WTC11 (cell line): ENCODE measurements at regions not wholly inside any gene's neighbourhood (a gene's known extent, or its start where the extent isn't known, plus 50 kb on each side); places are given as distances from the start of the nearest gene placed in this dataset.

Source experiments
- ATAC-seq: fragments of 200-7000 bp; cut with Tn5 transposase; 2 replicates; pipeline ENCODE4 v1.10.0; 2021; ENCODE audit warnings: mild to moderate bottlenecking, moderate library complexity
- CTCF ChIA-PET: fragments of 300-600 bp; sonication (Branson Sonifier 250); formaldehyde crosslinking; loops from one replicate; lab custom pipeline; 2021; ENCODE audit warnings: antibody characterized with exemption; lab: Charles Lee
- POLR2A ChIA-PET: fragments of 350-600 bp; sonication (Branson Sonifier 250); formaldehyde crosslinking; loops from one replicate; lab custom pipeline; 2021; ENCODE audit warnings: antibody characterized with exemption; lab: Charles Lee
- DNase-seq: peaks from one replicate; pipeline ENCODE4 v3.0.0; 2021; ENCODE audit warnings: low spot score
- H3K27ac Mint-ChIP-seq: 2 replicates; pipeline ENCODE4 v1.8.0; 2021; ENCODE audit warnings: mixed read lengths
- H3K27me3 Mint-ChIP-seq: 2 replicates; pipeline ENCODE4 v1.8.0; 2021; ENCODE audit warnings: low read depth, mild to moderate bottlenecking, moderate library complexity, mixed read lengths
- H3K36me3 Mint-ChIP-seq: 2 replicates; pipeline ENCODE4 v1.8.0; 2021; ENCODE audit warnings: mixed read lengths
- H3K4me1 Mint-ChIP-seq: 2 replicates; pipeline ENCODE4 v1.8.0; 2022; ENCODE audit warnings: mixed read lengths
- H3K4me3 Mint-ChIP-seq: 2 replicates; pipeline ENCODE4 v1.8.0; 2021; ENCODE audit warnings: mild to moderate bottlenecking, moderate library complexity, mixed read lengths
- H3K9me3 Mint-ChIP-seq: 2 replicates; pipeline ENCODE4 v1.8.0; 2021; ENCODE audit warnings: mixed read lengths
- ATF1 ChIP-seq: sonication (generic); formaldehyde crosslinking; IDR thresholded peaks from 2 replicates; pipeline ENCODE4 v1.8.1; 2023; ENCODE audit warnings: mild to moderate bottlenecking, moderate library complexity, missing genetic modification reagents
- CBFB ChIP-seq: sonication (generic); formaldehyde crosslinking; IDR thresholded peaks from 2 replicates; pipeline ENCODE4 v1.8.1; 2022; ENCODE audit warnings: mild to moderate bottlenecking, low read depth, missing genetic modification reagents
- ELF4 ChIP-seq: sonication (generic); formaldehyde crosslinking; IDR thresholded peaks from 2 replicates; pipeline ENCODE4 v1.8.1; 2022; ENCODE audit warnings: low read depth, mild to moderate bottlenecking, moderate library complexity, missing genetic modification reagents
- EMX1 ChIP-seq: fragments of 250-450 bp; sonication (Bioruptor Pico); IDR thresholded peaks from 2 replicates; pipeline ENCODE4 v1.8.0; 2021; ENCODE audit warnings: mild to moderate bottlenecking
- ETV6 ChIP-seq: sonication (generic); formaldehyde crosslinking; IDR thresholded peaks from 2 replicates; pipeline ENCODE4 v1.8.1; 2022; ENCODE audit warnings: mild to moderate bottlenecking, missing genetic modification reagents
- FOXJ3 ChIP-seq: sonication (generic); formaldehyde crosslinking; IDR thresholded peaks from 2 replicates; pipeline ENCODE4 v1.9.0; 2021; ENCODE audit warnings: missing genetic modification reagents, mild to moderate bottlenecking, borderline replicate concordance
- FOXK1 ChIP-seq: sonication (generic); formaldehyde crosslinking; IDR thresholded peaks from 2 replicates; pipeline ENCODE4 v1.8.0; 2022; ENCODE audit warnings: mild to moderate bottlenecking, moderate library complexity, missing genetic modification reagents
- FOXP1 ChIP-seq: sonication (generic); formaldehyde crosslinking; IDR thresholded peaks from 2 replicates; pipeline ENCODE4 v1.8.0; 2022; ENCODE audit warnings: missing genetic modification reagents, mild to moderate bottlenecking, moderate library complexity, borderline replicate concordance
- GRHL2 ChIP-seq: fragments of 250-450 bp; sonication (Bioruptor Pico); IDR thresholded peaks from 2 replicates; pipeline ENCODE4 v1.8.0; 2022; ENCODE audit warnings: mild to moderate bottlenecking, moderate library complexity; ENCODE audit not compliant: insufficient replicate concordance, severe bottlenecking
- IRF2 ChIP-seq: sonication (generic); formaldehyde crosslinking; IDR thresholded peaks from 2 replicates; pipeline ENCODE4 v1.8.0; 2022; ENCODE audit warnings: low read depth, missing genetic modification reagents, borderline replicate concordance
- JAZF1 ChIP-seq: fragments of 250-450 bp; sonication (Bioruptor Pico); IDR thresholded peaks from 2 replicates; pipeline ENCODE4 v1.9.0; 2021; ENCODE audit warnings: moderate library complexity, mild to moderate bottlenecking, inconsistent platforms
- MLX ChIP-seq: sonication (generic); formaldehyde crosslinking; IDR thresholded peaks from 2 replicates; pipeline ENCODE4 v1.8.1; 2023; ENCODE audit warnings: mild to moderate bottlenecking, missing genetic modification reagents, moderate library complexity
- MYBL2 ChIP-seq: sonication (generic); formaldehyde crosslinking; IDR thresholded peaks from 2 replicates; pipeline ENCODE4 v1.8.1; 2023; ENCODE audit warnings: mild to moderate bottlenecking, moderate library complexity, missing genetic modification reagents
- PRDM15 ChIP-seq: sonication (generic); formaldehyde crosslinking; IDR thresholded peaks from 2 replicates; pipeline ENCODE4 v1.8.0; 2022; ENCODE audit warnings: missing genetic modification reagents
- PREB ChIP-seq: sonication (generic); formaldehyde crosslinking; IDR thresholded peaks from 2 replicates; pipeline ENCODE4 v1.8.1; 2022; ENCODE audit warnings: mild to moderate bottlenecking, missing genetic modification reagents, moderate library complexity, borderline replicate concordance
- SMAD4 ChIP-seq: sonication (generic); formaldehyde crosslinking; IDR thresholded peaks from 2 replicates; pipeline ENCODE4 v1.8.0; 2022; ENCODE audit warnings: mild to moderate bottlenecking, missing genetic modification reagents
- ZBTB21 ChIP-seq: sonication (generic); formaldehyde crosslinking; IDR thresholded peaks from 2 replicates; pipeline ENCODE4 v1.8.1; 2023; ENCODE audit warnings: mild to moderate bottlenecking, missing genetic modification reagents, borderline replicate concordance
- ZMAT4 ChIP-seq: fragments of 250-450 bp; sonication (Bioruptor Pico); IDR thresholded peaks from 2 replicates; pipeline ENCODE4 v1.9.0; 2021; ENCODE audit warnings: mild to moderate bottlenecking
- ZNF425 ChIP-seq: fragments of 250-450 bp; sonication (Bioruptor Pico); conservative IDR thresholded peaks from 2 replicates; pipeline ENCODE4 v1.9.0; 2021; ENCODE audit warnings: mild to moderate bottlenecking

GRCh38 chrX:4320436-4320947 lies 607.0 kb upstream of the PRKX start:
- no peaks in the 10 kb centered on the region for H3K27me3 Mint-ChIP-seq
- no peak for TF ChIP-seq ZNF425 (CRISPR knock-in tag)
- no peak for TF ChIP-seq ZBTB21 (CRISPR knock-in tag)
- no peak for TF ChIP-seq FOXK1 (CRISPR knock-in tag)
- H3K4me1 Mint-ChIP-seq, result peaks cover 24% of the 10 kb centered on the region
- peak overlapping the region; percentile 94 for H3K27ac Mint-ChIP-seq
- ChIA-PET CTCF (no interaction called here), POLR2A (no interaction called here)
- no peak for DNase-seq
- peaks cover 4% of the 10 kb centered on the region for H3K36me3 Mint-ChIP-seq
- ATAC-seq, result no peak
- H3K9me3 Mint-ChIP-seq, result peaks cover 8% of the 10 kb centered on the region; the same call in 1 of the 2 replicates
- H3K4me3 Mint-ChIP-seq, result no peak overlapping the region

GRCh38 chrX:4315891-4316290 lies 602.4 kb upstream of the PRKX start:
- DNase-seq, result no peak
- no peaks in the 10 kb centered on the region for H3K9me3 Mint-ChIP-seq
- peaks cover 18% of the 10 kb centered on the region for H3K4me1 Mint-ChIP-seq
- ATAC-seq, result no peak
- H3K27ac Mint-ChIP-seq, result no peak overlapping the region
- POLR2A ChIA-PET, result no interaction called here
- no peaks in the 10 kb centered on the region for H3K36me3 Mint-ChIP-seq
- H3K4me3 Mint-ChIP-seq, result no peak overlapping the region
- CTCF ChIA-PET, result no interaction called here
- no peaks in the 10 kb centered on the region for H3K27me3 Mint-ChIP-seq
- TF ChIP-seq MYBL2 (CRISPR knock-in tag) (no peak), ETV6 (CRISPR knock-in tag) (no peak), IRF2 (CRISPR knock-in tag) (no peak), ELF4 (CRISPR knock-in tag) (no peak), PRDM15 (CRISPR knock-in tag) (no peak), FOXK1 (CRISPR knock-in tag) (no peak), JAZF1 (no peak), ATF1 (no peak), EMX1 (no peak), ZMAT4 (CRISPR knock-in tag) (no peak), GRHL2 (CRISPR knock-in tag) (no peak), SMAD4 (CRISPR knock-in tag) (no peak), CBFB (CRISPR knock-in tag) (no peak), MLX (CRISPR knock-in tag) (no peak), FOXP1 (no peak), PREB (CRISPR knock-in tag) (no peak), FOXJ3 (CRISPR knock-in tag) (no peak)
